Endothelial cell of hepatic sinusoid (primary cell): ENCODE measurements at regions not wholly inside any gene's neighbourhood (a gene's known extent, or its start where the extent isn't known, plus 50 kb on each side); places are given as distances from the start of the nearest gene placed in this dataset.
"Not testable (repeated sequence)": the region's sequence is repeated elsewhere in the genome, so short reads cannot be mapped to it uniquely, and the experiment has no call there.

Experiments
- in situ Hi-C: cut with HindIII; loops from 2 replicates; pipeline ENCODE4 v1.10.0; 2017; ENCODE audit warnings: low sequenced_read_pairs

- in situ Hi-C loops, result no loop called here
These were observed 126.6 kb downstream of the CCDC71L start for GRCh38 chr7:106534271-106534846.

- in situ Hi-C loops, result not testable (repeated sequence)
These were observed 130.8 kb downstream of the CCDC71L start for GRCh38 chr7:106530183-106530582.

GRCh38 chr7:106526617-106527016, 134.3 kb downstream of the CCDC71L start:
- in situ Hi-C loops, result not testable (repeated sequence)

- in situ Hi-C loops, result no loop called here
These were observed 136.3 kb downstream of the CCDC71L start for GRCh38 chr7:106524690-106525059.

- in situ Hi-C loops, result no loop called here
These were observed 137.5 kb downstream of the CCDC71L start for GRCh38 chr7:106523482-106523881.

GRCh38 chr7:106522696-106523095, 138.3 kb downstream of the CCDC71L start:
- in situ Hi-C loops, result no loop called here

- in situ Hi-C loops, result no loop called here
These were observed 139.4 kb downstream of the CCDC71L start for GRCh38 chr7:106521541-106521940.

- in situ Hi-C loops, result no loop called here
These were observed 139.9 kb downstream of the CCDC71L start for GRCh38 chr7:106520962-106521514.

GRCh38 chr7:106518967-106519366, 142.0 kb downstream of the CCDC71L start:
- in situ Hi-C loops, result no loop called here

GRCh38 chr7:106518239-106518638, 142.7 kb downstream of the CCDC71L start:
- in situ Hi-C loops, result no loop called here

- in situ Hi-C loops, result no loop called here
These were observed 143.4 kb downstream of the CCDC71L start for GRCh38 chr7:106517508-106517907.

GRCh38 chr7:106515321-106515720, 145.6 kb downstream of the CCDC71L start:
- in situ Hi-C loops, result no loop called here

- in situ Hi-C loops, result no loop called here
These were observed 146.1 kb downstream of the CCDC71L start for GRCh38 chr7:106514881-106515280.

- in situ Hi-C loops, result no loop called here
These were observed 148.7 kb downstream of the CCDC71L start for GRCh38 chr7:106512217-106512616.

GRCh38 chr7:106504645-106505044, 156.3 kb downstream of the CCDC71L start:
- in situ Hi-C loops, result no loop called here

GRCh38 chr7:106504207-106504606, 156.8 kb downstream of the CCDC71L start:
- in situ Hi-C loops, result no loop called here

- in situ Hi-C loops, result no loop called here
These were observed 157.3 kb downstream of the CCDC71L start for GRCh38 chr7:106503626-106504025.

- in situ Hi-C loops, result no loop called here
These were observed 159.1 kb downstream of the CCDC71L start for GRCh38 chr7:106501605-106502580.

GRCh38 chr7:106499897-106500296, 161.1 kb downstream of the CCDC71L start:
- in situ Hi-C loops, result no loop called here

- in situ Hi-C loops, result not testable (repeated sequence)
These were observed 163.0 kb downstream of the CCDC71L start for GRCh38 chr7:106498005-106498404.

- in situ Hi-C loops, result loop anchor here (5.0 kb wide), 1 partner anchor 69 kb away; no protein-coding TSS in a partner anchor
These were observed 167.8 kb downstream of the CCDC71L start for GRCh38 chr7:106493041-106493731.
